ENCODE measurements at regions not wholly inside any gene's neighbourhood (a gene's known extent, or its start where the extent isn't known, plus 50 kb on each side); places are given as distances from the start of the nearest gene placed in this dataset.

GRCh38 chr19:29088761-29089160 is 124.2 kb downstream of the UQCRFS1 start:
- WGBS (ENCODE audit: missing lambda C conversion rate), result 28% methylated on average over 9 of the region's 9 CpGs
- Histone ChIP-seq H3K4me3 (no peak overlapping the region), H3K9me3 (0 out of 3 replicates have a peak, but pooled peaks cover 9% of the 10 kb centered on the region), H3K4me2 (no peak overlapping the region), H3K4me1 (no peaks in the 10 kb centered on the region), H3K27ac (no peak overlapping the region)
- no peak for FAIRE-seq
- CTCF ChIA-PET, result interaction anchor here (0.7 to 1.2 kb wide), 2 partner anchors 13 to 153 kb away, joined by 3 read pairs; no protein-coding TSS in a partner anchor
- ATAC-seq, result no peak
- TF ChIP-seq POLR2AphosphoS2 (conservative IDR thresholded peaks at IDR 0.05; ENCODE audit: low read length), result no peak
- no peak for TF ChIP-seq RARB (CRISPR knock-in tag; IDR thresholded peaks at IDR 0.05)
- TF ChIP-seq CBX8 (IDR thresholded peaks at IDR 0.05), result no peak
- no peak for TF ChIP-seq RFX5 (IDR thresholded peaks at IDR 0.05)
- TF ChIP-seq MAX (IDR thresholded peaks at IDR 0.05), result no peak
- no peak for TF ChIP-seq MAZ (IDR thresholded peaks at IDR 0.05; ENCODE audit: borderline replicate concordance, low read depth, low read length)
- TF ChIP-seq JUNB (IDR thresholded peaks at IDR 0.05), result no peak
- TF ChIP-seq TP53 (CRISPR knock-in tag; IDR thresholded peaks at IDR 0.05), result no peak
- TF ChIP-seq PBX3 (IDR thresholded peaks at IDR 0.05), result no peak
- POLR2A ChIA-PET, result interaction anchor here (0.6 kb wide), 1 partner anchor 89 kb away, joined by 3 read pairs; no protein-coding TSS in a partner anchor
- no peak for DNase-seq (ENCODE audit: low read depth in 1 of 2, low spot score in 1 of 2)

GRCh38 chr19:29086646-29087045 is 126.3 kb downstream of the UQCRFS1 start:
- ChIA-PET POLR2A (no interaction called here), CTCF (interaction anchor here (0.8 to 1.1 kb wide), 2 partner anchors 15 to 16 kb away, joined by 3 read pairs; no protein-coding TSS in a partner anchor)
- FAIRE-seq (no peak), DNase-seq (ENCODE audit: low read depth in 1 of 2, low spot score in 1 of 2) (no peak), ATAC-seq (no peak)
- no peaks in the 10 kb centered on the region for H3K4me1 ChIP-seq
- 54% methylated on average over 10 of the region's 10 CpGs for WGBS (ENCODE audit: missing lambda C conversion rate)
- no peak overlapping the region for H3K27ac ChIP-seq
- no peaks in the 10 kb centered on the region for H3K9me3 ChIP-seq
- TF ChIP-seq NFE2L2 (conservative IDR thresholded peaks at IDR 0.05; ENCODE audit: low read length) (no peak), JUNB (IDR thresholded peaks at IDR 0.05) (no peak), USF2 (IDR thresholded peaks at IDR 0.05) (no peak), ZNF302 (CRISPR knock-in tag; IDR thresholded peaks at IDR 0.05) (no peak), MAX (IDR thresholded peaks at IDR 0.05) (no peak), FOSB (CRISPR knock-in tag; IDR thresholded peaks at IDR 0.05) (no peak), BCL3 (IDR thresholded peaks at IDR 0.05) (no peak), HOXA7 (CRISPR knock-in tag; IDR thresholded peaks at IDR 0.05) (no peak), ZFP36 (IDR thresholded peaks at IDR 0.05; ENCODE audit: borderline replicate concordance, partially characterized antibody) (no peak), HOXB5 (CRISPR knock-in tag; IDR thresholded peaks at IDR 0.05) (no peak), RAD21 (conservative IDR thresholded peaks at IDR 0.05 in 1 of 2, IDR thresholded peaks at IDR 0.05 in 1 of 2) (no peak), ESRRA (IDR thresholded peaks at IDR 0.05; ENCODE audit: borderline replicate concordance, low read length) (no peak), GATA3 (IDR thresholded peaks at IDR 0.05; ENCODE audit: borderline replicate concordance) (no peak), TP53 (CRISPR knock-in tag; IDR thresholded peaks at IDR 0.05) (no peak), JUN (IDR thresholded peaks at IDR 0.05) (no peak), CHD2 (IDR thresholded peaks at IDR 0.05; ENCODE audit: low read length, partially characterized antibody) (no peak), KDM5A (IDR thresholded peaks at IDR 0.05) (no peak)
- H3K4me2 ChIP-seq, result no peak overlapping the region
- H3K4me3 ChIP-seq, result no peak overlapping the region

Measured in A549 (cell line).